ENCODE measurements at regions not wholly inside any gene's neighbourhood (a gene's known extent, or its start where the extent isn't known, plus 50 kb on each side); places are given as distances from the start of the nearest gene placed in this dataset.

DNA sequence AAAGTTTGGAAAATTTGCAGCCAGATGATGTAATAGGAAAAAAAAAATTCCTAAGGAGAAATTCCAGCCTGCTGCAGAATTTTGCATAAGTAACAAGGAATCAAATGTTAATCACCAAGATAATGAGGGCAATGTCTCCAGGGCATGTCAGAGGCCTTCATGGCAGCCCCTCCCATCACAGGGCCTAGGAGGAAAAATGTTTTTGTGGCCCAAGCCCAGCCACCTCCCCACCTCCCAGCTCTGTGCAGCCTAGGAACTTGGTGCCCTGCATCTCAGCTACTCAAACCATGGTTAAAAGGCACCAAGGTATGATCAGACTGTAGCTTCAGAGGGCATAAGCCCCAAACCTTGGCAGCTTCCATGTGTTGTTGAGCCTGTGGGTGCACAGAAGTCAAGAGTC is 704.7 kb upstream of the ROBO1 start:
- TF ChIP-seq, protein P1, sequence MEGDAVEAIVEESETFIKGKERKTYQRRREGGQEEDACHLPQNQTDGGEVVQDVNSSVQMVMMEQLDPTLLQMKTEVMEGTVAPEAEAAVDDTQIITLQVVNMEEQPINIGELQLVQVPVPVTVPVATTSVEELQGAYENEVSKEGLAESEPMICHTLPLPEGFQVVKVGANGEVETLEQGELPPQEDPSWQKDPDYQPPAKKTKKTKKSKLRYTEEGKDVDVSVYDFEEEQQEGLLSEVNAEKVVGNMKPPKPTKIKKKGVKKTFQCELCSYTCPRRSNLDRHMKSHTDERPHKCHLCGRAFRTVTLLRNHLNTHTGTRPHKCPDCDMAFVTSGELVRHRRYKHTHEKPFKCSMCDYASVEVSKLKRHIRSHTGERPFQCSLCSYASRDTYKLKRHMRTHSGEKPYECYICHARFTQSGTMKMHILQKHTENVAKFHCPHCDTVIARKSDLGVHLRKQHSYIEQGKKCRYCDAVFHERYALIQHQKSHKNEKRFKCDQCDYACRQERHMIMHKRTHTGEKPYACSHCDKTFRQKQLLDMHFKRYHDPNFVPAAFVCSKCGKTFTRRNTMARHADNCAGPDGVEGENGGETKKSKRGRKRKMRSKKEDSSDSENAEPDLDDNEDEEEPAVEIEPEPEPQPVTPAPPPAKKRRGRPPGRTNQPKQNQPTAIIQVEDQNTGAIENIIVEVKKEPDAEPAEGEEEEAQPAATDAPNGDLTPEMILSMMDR (IDR thresholded peaks at IDR 0.05; ENCODE audit: insufficient read depth, missing control alignments): no peak
- DNase-seq (ENCODE audit: insufficient read length, low spot score): no peak
- no peak for FAIRE-seq

DNA sequence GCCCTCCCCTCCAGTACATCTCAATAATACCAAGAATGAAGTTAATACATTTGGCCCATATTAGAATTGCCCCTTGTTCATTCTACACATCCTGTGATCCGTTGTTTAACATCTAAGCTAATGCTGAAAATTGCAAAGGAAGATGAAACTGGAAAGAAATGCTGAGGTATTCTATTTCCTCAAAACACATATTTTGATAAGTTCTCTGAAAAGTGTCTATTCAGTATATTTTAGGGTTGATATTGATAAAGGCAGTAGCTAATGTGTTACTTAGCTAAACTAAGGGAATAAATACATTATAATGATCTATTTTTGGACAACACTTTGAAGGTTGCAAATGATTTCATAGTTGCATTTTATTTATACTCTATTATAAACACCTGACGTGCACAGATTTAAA is 702.6 kb upstream of the ROBO1 start:
- DNase-seq (ENCODE audit: insufficient read length, low spot score) (no peak), FAIRE-seq (no peak)
- TF ChIP-seq, protein P1 (IDR thresholded peaks at IDR 0.05; ENCODE audit: insufficient read depth, missing control alignments): no peak

DNA sequence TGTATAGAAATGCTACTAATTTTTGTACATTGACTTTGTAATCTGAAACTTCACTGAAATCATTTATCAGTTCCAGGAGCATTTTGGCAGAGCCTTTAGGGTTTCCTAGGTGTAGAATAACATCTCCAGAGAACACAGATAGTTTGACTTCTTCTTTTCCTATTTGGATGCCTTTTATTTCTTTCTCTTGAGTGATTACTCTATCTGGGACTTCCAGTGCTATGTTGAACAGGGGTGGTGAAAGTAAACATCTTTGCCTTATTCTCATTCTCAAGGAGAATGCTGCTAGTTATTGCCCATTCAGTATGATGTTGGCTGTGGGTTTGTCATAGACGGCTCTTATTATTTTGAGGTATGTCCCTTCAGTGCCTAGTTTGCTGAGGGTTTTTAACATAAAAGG is 697.9 kb upstream of the ROBO1 start:
- TF ChIP-seq, protein P1 (IDR thresholded peaks at IDR 0.05; ENCODE audit: insufficient read depth, missing control alignments): no peak
- DNase-seq (ENCODE audit: insufficient read length, low spot score) (no peak), FAIRE-seq (no peak)

DNA sequence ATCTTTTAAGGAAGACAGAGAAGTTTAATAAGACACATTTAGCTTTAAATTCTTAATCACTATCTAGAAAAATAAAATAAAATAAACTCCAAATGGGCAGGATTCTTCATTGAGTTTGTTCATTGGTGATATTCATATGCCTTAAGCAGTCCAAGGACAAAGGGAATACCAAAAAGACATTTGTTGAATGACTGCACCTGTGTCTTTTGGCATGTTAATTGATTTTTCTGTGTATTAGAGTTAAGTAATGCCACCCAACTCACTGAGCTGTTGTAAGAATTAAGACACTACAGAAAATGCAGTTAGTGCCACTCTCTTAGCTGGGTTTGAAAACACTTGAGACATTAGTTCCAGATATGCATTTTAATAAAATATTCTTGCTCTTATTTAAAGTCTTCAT is 683.6 kb upstream of the ROBO1 start:
- no peak for FAIRE-seq
- TF ChIP-seq, protein P1 (IDR thresholded peaks at IDR 0.05; ENCODE audit: insufficient read depth, missing control alignments): no peak

DNA sequence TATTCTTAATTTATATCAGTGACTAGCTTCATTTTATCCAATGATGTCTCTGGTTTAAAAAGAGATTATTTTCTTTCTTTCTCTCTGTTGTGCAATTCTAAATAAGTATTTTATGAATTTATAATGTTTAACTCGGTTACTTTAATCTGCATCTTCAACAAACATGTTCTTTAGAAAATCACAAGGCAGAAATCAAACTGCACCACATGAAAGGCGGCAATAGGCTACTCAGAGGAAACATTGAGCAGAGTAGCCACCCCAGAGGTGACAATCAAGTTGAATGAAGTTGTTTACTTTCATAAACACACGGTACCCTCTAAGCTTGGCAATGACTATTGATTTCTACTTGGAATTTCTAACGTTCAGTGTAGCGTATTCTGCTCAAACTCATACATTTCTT is 677.8 kb upstream of the ROBO1 start:
- no peak for FAIRE-seq
- TF ChIP-seq, protein P1 (IDR thresholded peaks at IDR 0.05; ENCODE audit: insufficient read depth, missing control alignments): no peak
- DNase-seq (ENCODE audit: insufficient read length, low spot score): no peak

More for the DNA sequence above, 683.6 kb upstream of the ROBO1 start:
- no peak for DNase-seq (ENCODE audit: insufficient read length, low spot score)

DNA sequence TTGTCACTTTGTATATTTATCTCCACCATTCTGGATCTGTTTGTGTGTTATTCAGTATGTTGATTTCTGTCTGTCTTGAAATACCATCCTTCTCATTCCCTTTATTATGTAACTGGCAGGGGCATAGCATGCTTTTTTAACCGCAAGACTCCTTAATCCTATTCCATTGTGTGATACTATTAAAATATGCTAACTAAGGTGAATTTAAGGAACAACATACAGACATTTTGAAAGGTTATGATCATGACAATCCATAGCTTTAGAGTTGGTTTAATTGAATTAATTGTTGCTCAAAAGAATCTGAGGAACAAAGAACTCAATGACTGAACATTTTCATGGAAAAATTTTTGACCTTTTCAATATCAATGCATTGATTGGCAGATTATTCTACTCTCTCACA is 677.3 kb upstream of the ROBO1 start:
- TF ChIP-seq, protein P1 (IDR thresholded peaks at IDR 0.05; ENCODE audit: insufficient read depth, missing control alignments): no peak
- FAIRE-seq (no peak), DNase-seq (ENCODE audit: insufficient read length, low spot score) (no peak)

DNA sequence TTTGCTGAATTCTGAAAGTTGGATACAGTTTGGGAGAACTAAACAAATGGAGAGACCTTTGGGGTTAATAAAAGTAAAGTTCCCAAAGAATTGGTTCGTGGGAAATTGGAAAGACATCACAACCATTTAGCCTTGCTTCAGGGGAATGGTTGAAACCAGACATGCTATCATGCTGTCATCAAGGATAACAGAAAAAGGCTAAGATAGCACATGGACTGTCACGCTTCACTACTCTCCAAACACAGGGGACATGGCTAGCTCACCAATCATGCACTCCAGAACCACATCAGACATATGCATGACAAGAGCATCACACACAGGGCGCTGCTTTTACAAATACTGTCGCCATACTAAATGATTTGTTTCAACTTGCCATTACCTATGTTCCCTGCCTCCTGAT is 671.7 kb upstream of the ROBO1 start:
- no peak for FAIRE-seq
- DNase-seq (ENCODE audit: insufficient read length, low spot score): no peak
- TF ChIP-seq, protein P1 (IDR thresholded peaks at IDR 0.05; ENCODE audit: insufficient read depth, missing control alignments): no peak
